Activated naive CD8-positive, alpha-beta T cell treated with anti-CD3 and anti-CD28 coated beads, Interleukin-2, amount 10 ng/mL, durations not matched to agents 7 days and 5 days (primary cell): ENCODE measurements at regions not wholly inside any gene's neighbourhood (a gene's known extent, or its start where the extent isn't known, plus 50 kb on each side); places are given as distances from the start of the nearest gene placed in this dataset.
"Not testable (repeated sequence)": the region's sequence is repeated elsewhere in the genome, so short reads cannot be mapped to it uniquely, and the experiment has no call there.

Experiments
- ATAC-seq: fragments of 150-1000 bp; cut with Tn5 transposase; one replicate; pipeline ENCODE4 v1.10.0; 2021; ENCODE audit warnings: low read depth, moderate library complexity
- POLR2A ChIA-PET: fragments of 350-600 bp; sonication (Branson Sonifier 250); formaldehyde crosslinking; loops from one replicate; lab custom pipeline; 2021; ENCODE audit warnings: antibody characterized with exemption; lab: Charles Lee
- DNase-seq: peaks from one replicate; pipeline ENCODE4 v3.0.0; 2021
- H3K27ac Mint-ChIP-seq: one replicate; pipeline ENCODE4 v1.8.0; 2022; ENCODE audit warnings: mild to moderate bottlenecking, mixed read lengths
- H3K27me3 Mint-ChIP-seq: one replicate; pipeline ENCODE4 v1.8.0; 2022; ENCODE audit warnings: mild to moderate bottlenecking, moderate library complexity, mixed read lengths
- H3K36me3 Mint-ChIP-seq: one replicate; pipeline ENCODE4 v1.8.0; 2021; ENCODE audit warnings: mild to moderate bottlenecking, mixed read lengths
- H3K4me1 Mint-ChIP-seq: one replicate; pipeline ENCODE4 v1.8.0; 2021; ENCODE audit warnings: mixed read lengths
- H3K4me3 Mint-ChIP-seq: one replicate; pipeline ENCODE4 v1.8.0; 2022; ENCODE audit warnings: mild to moderate bottlenecking, moderate library complexity, mixed read lengths
- H3K9me3 Mint-ChIP-seq: one replicate; pipeline ENCODE4 v1.8.0; 2021; ENCODE audit warnings: mixed read lengths

- ATAC-seq (no peak), DNase-seq (no peak)
- H3K27me3 Mint-ChIP-seq: peaks cover 4% of the 10 kb centered on the region
- no peaks in the 10 kb centered on the region for H3K4me1 Mint-ChIP-seq
- H3K27ac Mint-ChIP-seq: no peak overlapping the region
- peaks cover 7% of the 10 kb centered on the region for H3K9me3 Mint-ChIP-seq
- H3K36me3 Mint-ChIP-seq: no peaks in the 10 kb centered on the region
- POLR2A ChIA-PET: interaction anchor here (0.6 kb wide), 1 partner anchor 254 kb away, joined by 4 read pairs; no protein-coding TSS in a partner anchor
- H3K4me3 Mint-ChIP-seq: no peak overlapping the region
Observed at GRCh38 chr3:3998140-3998922, 199.1 kb downstream of the LRRN1 start.

- DNase-seq, H3K27ac Mint-ChIP-seq, H3K4me3 Mint-ChIP-seq, ATAC-seq, H3K4me1 Mint-ChIP-seq, H3K9me3 Mint-ChIP-seq, POLR2A ChIA-PET, H3K36me3 Mint-ChIP-seq, H3K27me3 Mint-ChIP-seq: not testable (repeated sequence)
Observed at GRCh38 chr3:3999340-3999739, 200.1 kb downstream of the LRRN1 start.

GRCh38 chr3:4001976-4002375 is 202.7 kb downstream of the LRRN1 start:
- no peaks in the 10 kb centered on the region for H3K36me3 Mint-ChIP-seq
- no peaks in the 10 kb centered on the region for H3K4me1 Mint-ChIP-seq
- peaks cover 2% of the 10 kb centered on the region for H3K27me3 Mint-ChIP-seq
- no peak overlapping the region for H3K27ac Mint-ChIP-seq
- POLR2A ChIA-PET: no interaction called here
- H3K4me3 Mint-ChIP-seq: no peak overlapping the region
- no peak for DNase-seq
- ATAC-seq: no peak
- H3K9me3 Mint-ChIP-seq: no peaks in the 10 kb centered on the region

DNA sequence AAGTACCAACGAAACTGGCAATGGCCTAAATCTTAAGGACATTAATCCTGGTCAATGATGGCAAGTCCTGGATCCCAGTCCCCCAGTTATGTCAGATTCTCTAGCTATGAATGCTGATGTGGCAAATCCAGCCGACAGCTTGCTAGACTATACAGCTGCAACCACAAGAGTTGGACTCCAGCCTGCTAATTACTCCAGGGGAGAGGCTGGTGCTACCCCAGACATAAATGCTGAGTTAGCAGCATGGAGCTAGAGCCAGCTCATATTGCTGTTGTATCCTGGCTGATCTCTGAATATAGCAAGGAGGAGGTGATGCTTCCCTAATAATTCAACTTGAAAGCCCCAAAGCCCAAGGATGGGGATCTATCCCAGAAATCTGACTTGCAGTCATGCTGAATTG is 207.1 kb downstream of the LRRN1 start:
- Mint-ChIP-seq H3K27me3 (no peaks in the 10 kb centered on the region), H3K27ac (no peak overlapping the region), H3K4me3 (no peak overlapping the region), H3K36me3 (no peaks in the 10 kb centered on the region), H3K4me1 (no peaks in the 10 kb centered on the region), H3K9me3 (no peaks in the 10 kb centered on the region)
- ATAC-seq (no peak), DNase-seq (no peak)
- POLR2A ChIA-PET: no interaction called here

DNA sequence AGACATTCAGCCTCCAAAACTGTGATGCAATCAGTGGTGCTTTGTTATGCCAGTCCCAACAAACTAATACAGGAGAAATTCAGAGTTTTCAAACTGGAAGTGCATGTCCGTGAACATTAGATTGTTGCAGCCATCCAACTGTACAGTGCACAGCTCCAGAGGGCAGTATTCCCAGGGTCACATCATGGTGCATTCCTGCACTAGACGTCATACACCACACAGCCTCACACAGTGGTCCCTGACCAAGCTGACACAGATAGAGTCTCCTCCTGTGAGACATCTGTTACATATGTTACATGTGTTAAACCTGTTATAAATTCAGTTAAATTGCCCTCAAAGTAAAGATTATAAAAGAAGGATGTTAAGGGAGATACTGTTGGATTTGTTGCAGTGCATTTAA is 209.0 kb downstream of the LRRN1 start:
- ATAC-seq: no peak
- H3K4me3 Mint-ChIP-seq: no peak overlapping the region
- H3K27me3 Mint-ChIP-seq: no peaks in the 10 kb centered on the region

GRCh38 chr3:4011166-4011565 is 211.9 kb downstream of the LRRN1 start:
- ATAC-seq (no peak), DNase-seq (no peak)
- no peaks in the 10 kb centered on the region for H3K4me1 Mint-ChIP-seq
- POLR2A ChIA-PET: no interaction called here
- H3K36me3 Mint-ChIP-seq: peaks cover 1% of the 10 kb centered on the region
- no peaks in the 10 kb centered on the region for H3K27me3 Mint-ChIP-seq
- H3K27ac Mint-ChIP-seq: no peak overlapping the region
- H3K9me3 Mint-ChIP-seq: peaks cover 1% of the 10 kb centered on the region
- H3K4me3 Mint-ChIP-seq: no peak overlapping the region

More for the DNA sequence above, 209.0 kb downstream of the LRRN1 start:
- Mint-ChIP-seq H3K4me1 (no peaks in the 10 kb centered on the region), H3K27ac (no peak overlapping the region), H3K9me3 (no peaks in the 10 kb centered on the region), H3K36me3 (no peaks in the 10 kb centered on the region)
- no peak for DNase-seq
- POLR2A ChIA-PET: no interaction called here

DNA sequence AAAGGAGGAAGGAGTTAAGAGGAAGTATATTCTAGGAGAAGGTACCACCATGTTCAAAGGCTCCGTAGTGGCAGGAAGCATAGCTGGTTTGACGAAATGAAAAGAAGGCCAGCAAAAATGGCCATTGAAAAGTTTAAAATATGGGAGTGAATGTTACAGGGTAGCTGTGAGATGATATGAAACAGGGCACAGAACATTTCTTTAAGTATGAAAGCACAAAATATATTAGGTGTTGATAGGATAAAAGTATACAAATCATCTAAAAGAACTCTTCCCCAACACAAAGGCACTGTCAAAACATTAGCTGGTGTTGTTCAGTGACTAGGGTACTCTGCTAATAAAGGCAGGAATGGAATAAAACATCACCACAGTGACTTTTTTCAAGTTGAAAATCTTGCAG is 216.2 kb downstream of the LRRN1 start:
- no peaks in the 10 kb centered on the region for H3K4me1 Mint-ChIP-seq
- no peak for ATAC-seq
- H3K4me3 Mint-ChIP-seq: no peak overlapping the region
- peaks cover 6% of the 10 kb centered on the region for H3K9me3 Mint-ChIP-seq
- DNase-seq: no peak
- no peaks in the 10 kb centered on the region for H3K27me3 Mint-ChIP-seq
- no peak overlapping the region for H3K27ac Mint-ChIP-seq
- POLR2A ChIA-PET: no interaction called here
- peaks cover 1% of the 10 kb centered on the region for H3K36me3 Mint-ChIP-seq

DNA sequence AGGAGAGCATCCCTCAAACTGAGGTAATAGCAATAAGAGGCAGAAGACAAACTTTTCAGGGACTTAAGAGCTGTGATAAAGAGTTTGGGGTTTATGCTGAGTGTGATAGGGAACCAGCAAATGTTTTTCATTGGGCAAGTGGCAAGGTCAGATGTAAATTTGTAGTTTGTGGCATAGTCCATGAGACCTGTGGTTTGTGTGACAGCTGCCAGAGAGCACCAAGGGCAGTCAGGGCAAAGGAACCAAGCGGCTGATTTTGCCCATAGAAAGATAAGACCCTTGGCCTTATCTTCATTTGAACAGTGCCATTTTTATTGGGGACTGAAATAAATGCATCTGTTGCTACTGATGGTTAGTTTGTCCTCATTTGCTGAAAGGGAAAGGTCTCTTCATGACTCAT is 220.3 kb downstream of the LRRN1 start:
- POLR2A ChIA-PET: no interaction called here
- Mint-ChIP-seq H3K4me3 (no peak overlapping the region), H3K36me3 (peaks cover 1% of the 10 kb centered on the region), H3K9me3 (peaks cover 4% of the 10 kb centered on the region), H3K27me3 (no peaks in the 10 kb centered on the region), H3K27ac (no peak overlapping the region), H3K4me1 (no peaks in the 10 kb centered on the region)
- ATAC-seq (no peak), DNase-seq (no peak)

DNA sequence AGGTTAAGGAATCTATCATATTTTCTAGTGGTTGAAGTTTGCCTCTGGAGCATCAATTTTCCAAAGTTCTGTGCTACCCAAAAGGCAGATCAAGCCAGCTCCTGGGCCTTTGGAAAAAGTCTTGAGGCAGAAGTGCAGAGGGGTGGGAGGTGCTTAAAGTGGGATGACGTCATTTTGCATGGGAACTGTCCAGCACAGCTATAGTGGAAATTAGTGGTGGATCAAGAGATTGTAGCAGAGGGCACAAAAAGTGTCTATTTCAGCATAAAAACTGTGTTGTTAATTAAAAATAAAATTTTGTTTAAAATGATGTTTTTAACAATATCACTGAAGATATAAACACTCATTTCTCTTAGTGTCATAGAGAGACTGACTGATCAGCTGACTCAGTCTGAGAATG is 221.9 kb downstream of the LRRN1 start:
- Mint-ChIP-seq H3K27ac (no peak overlapping the region), H3K27me3 (no peaks in the 10 kb centered on the region), H3K36me3 (no peaks in the 10 kb centered on the region), H3K4me3 (no peak overlapping the region), H3K9me3 (peaks cover 4% of the 10 kb centered on the region), H3K4me1 (no peaks in the 10 kb centered on the region)
- POLR2A ChIA-PET: no interaction called here
- no peak for ATAC-seq
- DNase-seq: no peak

DNA sequence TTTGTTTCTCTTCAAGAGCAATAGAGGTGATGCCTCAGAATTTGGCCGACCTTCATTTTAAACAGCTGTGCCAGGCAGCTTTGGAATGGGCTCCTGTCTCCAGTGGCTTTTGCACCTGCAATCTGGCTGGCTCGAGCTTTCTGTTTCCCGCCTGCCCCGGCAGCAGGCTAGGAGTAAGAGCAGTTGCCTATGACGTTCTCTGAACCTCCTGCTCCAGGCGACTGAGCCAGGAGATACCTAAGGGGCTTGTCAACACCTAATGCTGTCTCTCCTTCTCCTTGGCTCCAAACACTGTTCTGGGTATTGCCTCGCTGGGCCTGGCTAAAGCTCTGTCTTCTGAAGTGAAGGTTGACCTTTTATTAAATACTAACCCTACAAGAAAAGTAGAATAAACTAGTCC is 229.9 kb downstream of the LRRN1 start:
- Mint-ChIP-seq H3K36me3 (no peaks in the 10 kb centered on the region), H3K9me3 (no peaks in the 10 kb centered on the region), H3K4me3 (no peak overlapping the region), H3K4me1 (no peaks in the 10 kb centered on the region), H3K27me3 (no peaks in the 10 kb centered on the region), H3K27ac (no peak overlapping the region)
- DNase-seq: no peak
- ATAC-seq: no peak
- POLR2A ChIA-PET: no interaction called here

DNA sequence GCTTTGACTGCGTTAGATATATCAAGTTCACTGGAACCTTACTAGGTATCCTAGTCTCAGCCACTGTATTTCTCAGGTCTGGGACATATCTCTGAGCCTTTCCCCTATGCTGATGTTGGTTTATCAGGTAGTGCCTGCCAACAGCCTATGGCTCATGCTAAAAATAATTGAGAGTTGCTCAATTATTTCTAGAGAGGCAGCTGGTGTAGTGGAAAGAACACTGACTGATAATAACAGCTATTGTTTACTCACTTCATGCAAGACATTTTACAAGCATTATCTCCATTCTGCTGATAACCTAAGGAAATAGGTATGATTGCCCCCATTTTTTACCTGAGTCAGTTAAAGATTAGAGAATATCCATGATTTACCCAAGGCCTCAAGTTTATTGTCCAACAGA is 231.4 kb downstream of the LRRN1 start:
- POLR2A ChIA-PET: no interaction called here
- H3K27me3 Mint-ChIP-seq: no peaks in the 10 kb centered on the region
- no peaks in the 10 kb centered on the region for H3K9me3 Mint-ChIP-seq
- no peak for ATAC-seq
- H3K4me1 Mint-ChIP-seq: no peaks in the 10 kb centered on the region
- H3K4me3 Mint-ChIP-seq: no peak overlapping the region
- DNase-seq: no peak
- no peak overlapping the region for H3K27ac Mint-ChIP-seq
- no peaks in the 10 kb centered on the region for H3K36me3 Mint-ChIP-seq

- no peak for ATAC-seq
- no peak overlapping the region for H3K4me3 Mint-ChIP-seq
Observed at GRCh38 chr3:4033296-4033695, 234.1 kb downstream of the LRRN1 start.

GRCh38 chr3:4036046-4036445 is 236.8 kb downstream of the LRRN1 start:
- Mint-ChIP-seq H3K9me3 (no peaks in the 10 kb centered on the region), H3K27ac (no peak overlapping the region), H3K4me1 (no peaks in the 10 kb centered on the region), H3K27me3 (no peaks in the 10 kb centered on the region), H3K36me3 (no peaks in the 10 kb centered on the region), H3K4me3 (no peak overlapping the region)
- POLR2A ChIA-PET: no interaction called here
- DNase-seq (no peak), ATAC-seq (no peak)

More at GRCh38 chr3:4033296-4033695, 234.1 kb downstream of the LRRN1 start:
- no peaks in the 10 kb centered on the region for H3K9me3 Mint-ChIP-seq
- H3K27ac Mint-ChIP-seq: no peak overlapping the region
- no peaks in the 10 kb centered on the region for H3K36me3 Mint-ChIP-seq
- no peaks in the 10 kb centered on the region for H3K4me1 Mint-ChIP-seq
- DNase-seq: no peak
- POLR2A ChIA-PET: no interaction called here
- no peaks in the 10 kb centered on the region for H3K27me3 Mint-ChIP-seq

GRCh38 chr3:4038351-4038750 is 239.1 kb downstream of the LRRN1 start:
- Mint-ChIP-seq H3K9me3 (no peaks in the 10 kb centered on the region), H3K27me3 (no peaks in the 10 kb centered on the region), H3K4me1 (no peaks in the 10 kb centered on the region), H3K36me3 (no peaks in the 10 kb centered on the region), H3K27ac (no peak overlapping the region), H3K4me3 (no peak overlapping the region)
- ATAC-seq: no peak
- no peak for DNase-seq
- POLR2A ChIA-PET: no interaction called here
